Stimulated activated CD8-positive, alpha-beta memory T cell treated with anti-CD3 and anti-CD28 coated beads, Interleukin-4, amount 100 ng/mL, for 48 hours (primary cell): ENCODE measurements at regions not wholly inside any gene's neighbourhood (a gene's known extent, or its start where the extent isn't known, plus 50 kb on each side); places are given as distances from the start of the nearest gene placed in this dataset.

ENCODE experiments used
- DNase-seq: peaks from one replicate; pipeline ENCODE4 v3.0.0-alpha.2; 2020

DNA sequence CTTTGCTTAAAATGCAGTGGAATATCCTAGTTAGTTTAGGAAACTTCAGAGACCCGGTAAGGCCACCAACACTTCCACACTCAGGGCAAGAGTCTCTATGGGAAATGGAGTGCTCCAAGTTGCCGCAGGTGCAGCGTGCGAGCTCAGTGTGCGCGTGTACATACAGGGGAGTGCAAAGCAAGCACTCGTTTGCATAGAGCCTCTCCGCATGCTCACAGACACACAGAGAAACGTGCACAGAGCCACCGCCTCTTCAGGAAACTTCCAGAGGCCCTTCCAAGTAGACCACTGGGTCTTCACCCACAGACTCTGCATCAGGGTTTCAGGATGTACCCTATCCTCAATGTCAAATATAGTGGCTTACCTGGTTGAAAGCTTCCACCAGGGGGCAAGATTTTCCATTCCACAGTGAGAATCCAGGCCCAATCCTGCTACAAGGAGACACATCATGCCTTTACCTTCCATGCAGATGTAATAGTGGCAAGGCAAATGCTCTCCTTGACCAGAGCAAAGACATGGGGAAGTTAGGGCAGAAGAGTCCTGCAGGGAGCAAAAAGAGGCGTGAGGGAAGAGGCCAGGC lies 513.0 kb upstream of the MYT1L start:
- no peak for DNase-seq

DNA sequence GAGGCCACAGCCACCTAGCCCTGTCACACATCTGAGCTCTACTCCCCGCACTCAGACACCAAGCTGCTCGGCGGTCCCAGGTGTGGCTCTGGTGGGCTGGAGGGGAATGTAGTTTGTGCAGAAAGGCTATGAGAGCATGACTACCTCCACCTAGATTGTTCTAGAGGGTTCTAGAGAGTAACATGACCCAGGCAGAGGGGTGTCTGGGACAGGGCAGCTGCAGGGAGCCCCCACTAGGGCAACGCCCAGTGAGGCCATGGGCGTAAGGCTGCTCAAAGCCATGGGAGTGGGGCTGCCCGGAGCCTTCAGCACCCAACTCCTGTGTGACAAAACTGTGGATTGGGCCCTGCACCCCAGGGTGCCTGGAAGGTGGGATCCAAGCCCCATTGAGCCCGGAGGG lies 511.4 kb upstream of the MYT1L start:
- DNase-seq: peak; percentile 6

DNA sequence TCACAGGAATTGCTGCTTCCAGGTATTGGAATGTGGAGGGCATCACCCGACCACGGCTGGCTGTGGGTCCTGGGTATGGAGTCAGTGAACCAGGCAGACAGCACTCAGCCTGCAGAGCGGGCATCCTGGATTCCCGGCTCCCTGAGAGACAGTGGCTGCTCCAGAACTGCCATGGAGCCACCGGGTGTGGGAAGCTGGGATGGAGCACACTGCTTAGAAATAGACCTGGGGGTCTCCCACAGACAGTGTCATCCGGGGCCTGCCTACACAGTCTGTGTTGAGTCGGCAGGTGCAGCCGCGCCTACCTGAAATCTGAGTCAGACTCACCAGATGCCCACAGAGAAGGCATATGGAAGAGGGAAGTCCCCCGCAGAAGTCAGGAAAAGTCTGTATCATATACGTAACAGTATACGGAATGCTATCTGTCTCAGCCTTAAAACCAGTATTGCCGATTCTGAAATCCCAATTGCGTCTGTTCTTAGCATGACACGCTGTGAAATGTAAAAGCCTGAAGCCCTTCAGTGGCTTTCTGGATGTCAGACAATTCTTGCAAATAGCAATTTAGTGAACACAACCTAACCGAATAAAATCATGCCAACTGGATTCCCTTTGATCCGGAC lies 509.7 kb upstream of the MYT1L start:
- DNase-seq: peak; percentile 8

DNA sequence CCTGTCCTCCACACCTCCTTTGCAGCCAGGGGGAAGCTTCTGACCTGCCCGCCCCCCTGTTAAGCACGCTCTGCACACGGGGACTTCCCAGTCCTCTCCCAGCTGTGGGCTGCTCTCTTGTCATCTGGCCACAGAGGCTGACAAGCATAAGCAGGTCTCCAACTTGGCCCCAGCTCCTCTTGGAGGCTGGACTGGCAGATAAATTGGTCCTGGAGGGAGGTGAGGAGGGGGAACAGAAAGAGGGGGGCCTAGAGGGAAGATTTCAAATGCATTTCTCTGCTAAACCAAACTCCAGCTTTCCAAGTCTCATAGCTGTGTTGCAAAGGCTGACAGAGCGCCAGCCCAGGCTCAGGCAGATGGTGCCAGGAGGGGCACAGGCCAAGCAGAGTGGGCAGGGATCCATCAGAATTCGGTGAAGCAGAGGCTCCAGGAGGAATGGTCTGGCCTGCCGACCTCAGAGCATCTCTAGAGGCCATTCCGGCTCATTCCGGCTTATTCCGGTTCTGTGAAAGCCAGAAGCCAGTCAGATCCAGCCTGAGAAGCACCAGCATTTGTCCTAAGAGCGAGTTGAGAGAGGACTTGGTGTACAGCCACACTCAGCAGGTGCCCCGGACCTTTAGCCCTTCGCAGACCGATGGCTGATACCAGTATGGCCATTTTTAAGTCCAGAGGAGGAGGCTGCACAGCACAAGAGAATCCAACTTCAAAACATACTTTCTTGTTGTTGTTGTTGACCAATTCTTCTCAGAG lies 508.9 kb upstream of the MYT1L start:
- peak; percentile 9 for DNase-seq

DNA sequence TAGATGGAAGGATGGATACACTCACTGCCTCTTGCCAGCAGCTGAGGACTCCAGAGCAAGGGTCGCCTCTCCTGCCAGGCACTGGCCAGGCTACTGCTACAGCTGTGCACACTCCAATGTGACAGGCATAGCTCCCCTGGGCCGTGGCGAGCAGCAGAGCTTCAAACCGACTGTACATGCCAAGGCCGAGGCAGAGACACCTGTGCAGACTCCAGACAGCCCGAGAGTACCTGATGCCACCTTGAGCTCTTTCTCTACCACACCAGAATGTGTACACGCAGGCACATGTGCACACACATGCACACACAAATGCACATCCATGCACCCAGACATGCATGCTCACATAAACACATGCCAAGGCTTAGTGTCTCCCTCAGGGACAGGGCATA lies 508.3 kb upstream of the MYT1L start:
- no peak for DNase-seq

DNA sequence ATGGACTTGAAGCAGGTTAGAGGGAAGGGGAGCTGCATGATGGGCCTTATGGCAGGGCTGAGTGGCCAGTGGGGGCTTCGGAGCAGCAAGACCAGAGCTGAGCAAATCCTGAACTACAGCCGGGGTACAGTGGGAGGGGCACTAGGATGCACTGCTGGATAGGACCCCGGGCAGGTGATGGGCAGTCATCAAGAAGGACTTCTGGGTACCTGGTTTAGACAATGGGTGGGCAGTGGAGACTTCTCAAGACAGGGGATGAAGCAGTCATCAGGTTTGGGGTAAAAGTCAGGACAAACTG lies 507.4 kb upstream of the MYT1L start:
- DNase-seq: peak; percentile 3

DNA sequence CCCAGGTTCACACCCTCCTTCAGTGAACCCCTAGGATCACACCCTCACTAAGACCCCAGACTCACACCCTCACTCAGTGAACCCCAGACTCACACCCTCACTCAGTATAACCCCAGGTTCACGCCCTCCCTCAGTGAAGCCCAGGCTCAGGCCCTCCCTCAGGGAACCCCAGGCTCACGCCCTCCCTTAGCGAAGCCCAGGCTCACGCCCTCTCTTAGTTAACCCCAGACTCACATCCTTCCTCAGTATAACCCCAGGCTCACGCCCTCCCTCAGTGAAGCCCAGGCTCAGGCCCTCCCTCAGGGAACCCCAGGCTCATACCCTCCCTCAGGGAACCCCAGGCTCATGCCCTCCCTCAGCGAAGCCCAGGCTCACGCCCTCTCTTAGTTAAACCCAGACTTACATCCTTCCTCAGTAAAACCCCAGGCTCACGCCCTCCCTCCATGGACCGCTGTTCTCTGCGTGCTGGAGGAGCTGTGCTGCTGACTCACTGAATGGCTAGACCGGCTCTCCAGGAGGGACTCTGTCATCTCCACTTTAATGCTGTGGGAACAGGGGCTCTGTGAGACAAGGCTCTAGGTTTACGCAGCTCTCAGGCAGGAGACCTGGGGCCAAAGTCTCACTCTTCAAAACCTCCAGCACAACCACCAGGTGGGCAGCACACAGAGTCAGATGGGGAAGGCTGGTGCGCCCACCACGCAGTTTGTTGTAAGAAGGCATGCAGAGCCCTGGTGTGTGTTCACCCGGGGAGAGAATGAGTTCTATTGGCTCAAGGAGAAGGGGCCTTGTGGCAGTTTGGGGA lies 506.9 kb upstream of the MYT1L start:
- no peak for DNase-seq

DNA sequence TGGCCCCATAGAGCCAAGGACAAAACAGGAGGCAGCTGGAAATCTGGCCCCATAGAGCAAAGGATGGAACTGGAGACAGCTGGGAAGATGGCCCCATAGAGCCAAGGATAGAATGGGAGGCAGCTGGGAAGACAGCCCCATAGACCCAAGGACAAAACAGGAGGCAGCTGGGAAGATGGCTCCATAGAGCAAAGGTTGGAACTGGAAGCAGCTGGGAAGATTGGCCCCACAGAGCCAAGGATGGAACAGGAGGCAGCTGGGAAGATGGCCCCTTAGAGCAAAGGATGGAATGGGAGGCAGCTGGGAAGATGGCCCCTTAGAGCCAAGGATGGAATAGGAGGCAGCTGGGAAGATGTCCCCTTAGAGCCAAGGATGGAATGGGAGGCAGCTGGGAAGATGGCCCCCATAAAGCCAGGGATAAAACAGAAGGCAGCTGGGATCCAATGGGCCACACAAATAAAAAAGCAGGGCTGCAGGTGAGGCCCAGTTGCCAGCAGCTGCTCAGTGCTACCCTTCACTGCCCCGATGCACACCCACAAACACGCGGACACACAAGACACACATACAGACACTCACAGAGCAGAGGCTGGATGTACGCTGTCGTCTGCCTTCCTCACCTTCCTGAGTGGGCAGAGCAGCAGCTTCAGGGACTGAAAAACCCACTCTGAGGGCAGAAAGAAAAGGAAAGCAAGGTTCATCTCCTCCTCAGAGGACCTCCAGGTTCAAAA lies 505.4 kb upstream of the MYT1L start:
- no peak for DNase-seq

DNA sequence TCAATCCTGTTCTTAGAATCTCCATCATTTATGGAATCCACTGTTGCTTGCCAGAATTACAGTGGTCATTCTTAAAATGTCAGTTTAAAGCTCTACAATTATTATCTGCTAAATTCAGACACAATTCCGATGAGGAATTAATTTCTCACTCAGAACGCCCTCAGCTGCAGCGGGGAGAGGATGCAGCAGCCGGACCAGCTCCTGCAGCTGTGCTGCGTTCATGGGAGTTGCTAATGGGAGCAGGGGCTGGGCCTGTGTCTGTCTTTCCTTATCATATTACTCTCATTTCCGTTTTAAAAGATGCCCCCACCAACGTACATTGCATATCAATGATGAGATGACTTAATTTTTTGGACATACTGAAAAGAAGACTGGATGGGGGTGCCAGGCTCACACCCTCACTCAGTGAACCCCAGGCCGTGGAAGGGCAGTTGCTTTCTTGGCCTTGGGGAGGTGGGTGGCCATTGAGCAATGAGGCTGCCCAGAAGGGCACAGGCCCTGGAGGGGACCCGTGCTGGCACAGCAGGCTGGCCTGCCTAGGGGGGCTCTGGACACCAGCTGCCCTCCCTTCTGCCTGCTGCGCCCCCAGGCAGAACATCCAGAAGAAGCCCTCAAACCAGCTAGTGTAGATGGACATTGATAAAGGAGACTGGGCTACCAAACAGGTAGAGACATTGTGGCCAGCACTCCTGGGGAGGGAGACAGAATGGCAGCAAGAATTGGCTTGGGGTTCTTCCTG lies 503.6 kb upstream of the MYT1L start:
- no peak for DNase-seq

DNA sequence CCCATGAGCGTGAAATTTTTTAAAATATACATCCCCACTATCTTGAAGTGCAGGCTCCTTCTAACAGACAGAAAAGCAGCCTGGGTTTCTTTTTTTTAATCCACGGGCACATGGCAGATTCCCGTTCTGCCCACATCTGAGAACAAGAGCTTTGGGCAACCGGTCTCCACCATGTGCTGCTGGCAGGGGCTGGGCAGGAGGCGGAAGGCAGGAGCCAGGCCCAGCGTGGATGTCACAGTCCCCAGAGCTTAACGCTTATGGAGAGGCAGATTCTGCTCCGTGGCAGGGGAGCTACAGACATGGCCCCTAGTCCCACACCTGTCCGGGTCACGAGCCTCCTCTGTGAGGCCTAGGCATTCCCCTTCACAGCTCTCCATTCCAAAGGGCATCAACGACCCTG lies 503.0 kb upstream of the MYT1L start:
- DNase-seq: no peak

DNA sequence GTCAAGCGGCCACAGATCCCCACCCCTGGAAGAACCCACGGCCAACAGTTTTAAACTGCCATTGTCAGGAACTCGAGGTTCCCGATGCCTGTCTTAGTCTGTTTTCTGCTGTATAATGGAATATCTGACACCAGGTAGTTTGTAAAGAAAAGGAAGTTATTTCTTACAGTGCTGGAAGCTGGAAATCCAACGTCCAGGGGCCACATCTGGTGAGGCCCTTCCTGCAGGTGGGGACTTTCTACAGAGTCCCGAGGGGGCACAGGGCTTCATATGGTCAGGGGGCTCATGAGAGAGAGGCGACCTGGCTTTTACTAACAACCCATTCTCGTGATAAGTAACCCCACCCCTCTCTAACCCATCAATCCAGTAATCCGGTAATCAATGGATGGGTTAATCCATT lies 501.6 kb upstream of the MYT1L start:
- DNase-seq: no peak

DNA sequence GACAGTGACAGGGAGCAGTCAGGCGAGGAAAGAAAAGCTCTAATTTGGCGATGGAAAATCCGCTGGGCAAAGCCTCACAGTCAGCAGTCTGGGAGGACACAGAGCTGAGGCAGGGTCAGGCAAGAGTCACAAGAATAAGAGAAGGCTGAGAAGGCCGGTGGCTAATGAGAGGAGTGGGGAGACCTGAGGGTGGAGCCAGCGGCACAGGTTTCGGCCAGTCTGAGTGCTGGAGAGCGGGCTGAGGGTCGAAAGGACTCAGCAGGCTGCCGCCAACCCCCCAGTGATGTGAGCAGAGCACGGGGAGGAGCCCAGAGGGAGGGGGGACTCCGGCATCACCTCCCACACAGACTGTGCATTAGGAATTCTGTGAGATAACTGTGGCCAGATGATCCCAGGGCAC lies 500.6 kb upstream of the MYT1L start:
- DNase-seq: no peak

DNA sequence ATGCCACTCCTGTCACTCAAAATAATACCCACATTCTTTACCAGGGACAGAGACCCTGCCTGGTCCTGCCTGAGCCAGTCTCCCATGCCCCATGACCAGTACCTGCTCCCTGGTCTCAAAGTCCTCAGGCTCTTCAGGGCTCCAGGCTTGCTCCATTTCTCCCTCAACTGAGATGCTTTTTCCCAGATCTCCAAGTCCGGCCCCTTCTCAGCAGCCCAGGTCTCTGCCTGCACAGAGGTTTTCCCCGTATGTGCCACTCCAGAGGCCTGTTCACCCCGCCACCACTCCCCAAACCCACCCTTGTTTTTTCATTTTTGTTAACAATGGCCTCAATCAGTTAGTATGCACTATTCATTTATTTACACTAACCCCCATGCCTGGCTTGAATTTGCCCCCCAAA lies 499.5 kb upstream of the MYT1L start:
- DNase-seq: no peak

DNA sequence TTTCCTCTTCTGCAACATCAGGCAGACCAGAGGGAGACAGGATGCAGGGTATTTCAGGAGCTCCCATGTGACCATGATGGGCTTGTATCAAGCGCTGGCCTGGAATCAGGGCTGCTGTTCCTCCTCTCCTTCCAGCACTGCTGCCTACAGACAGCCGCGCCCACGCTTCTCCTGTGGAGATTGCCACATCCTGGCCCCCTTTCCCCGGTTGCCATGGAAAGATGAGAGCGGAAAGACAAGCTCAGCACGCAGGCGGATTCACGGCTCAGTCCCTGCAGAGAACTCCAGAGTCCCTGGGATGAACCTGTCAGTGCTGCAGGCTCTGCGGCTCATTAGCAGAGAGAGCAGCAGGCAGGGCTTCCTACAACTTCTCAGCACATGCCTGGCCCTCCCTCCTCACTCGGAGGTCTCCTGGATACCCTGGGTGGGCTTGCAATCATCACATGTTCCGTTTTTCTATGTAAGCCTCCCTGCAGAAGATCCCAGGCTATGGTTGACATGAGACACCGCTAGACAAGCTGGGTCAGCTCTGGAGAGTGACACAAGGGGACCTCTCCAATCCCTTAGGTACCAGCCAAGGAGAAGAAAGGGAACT lies 497.8 kb upstream of the MYT1L start:
- DNase-seq: no peak

DNA sequence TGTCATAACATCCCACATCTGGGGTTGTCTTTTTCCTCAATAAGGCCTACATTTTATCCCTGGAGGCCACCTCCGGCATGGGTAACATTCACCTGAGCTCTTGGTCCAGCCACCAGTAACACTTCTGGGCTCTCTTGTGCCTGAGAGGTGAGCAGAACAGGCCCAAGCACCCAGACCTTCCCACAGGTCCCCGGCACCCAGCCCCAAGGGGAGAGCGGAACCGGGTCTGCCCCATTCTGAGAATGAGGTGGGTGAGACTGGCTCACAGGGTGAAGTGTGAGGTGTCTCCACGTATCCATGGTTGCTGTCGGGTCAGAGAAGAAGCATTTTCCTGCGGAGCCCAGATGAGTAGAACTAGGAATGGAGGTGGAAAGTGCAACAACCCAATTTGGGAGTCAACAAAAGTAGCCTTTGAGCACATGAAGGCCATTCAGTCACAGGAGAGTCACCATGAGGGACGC lies 496.7 kb upstream of the MYT1L start:
- no peak for DNase-seq

DNA sequence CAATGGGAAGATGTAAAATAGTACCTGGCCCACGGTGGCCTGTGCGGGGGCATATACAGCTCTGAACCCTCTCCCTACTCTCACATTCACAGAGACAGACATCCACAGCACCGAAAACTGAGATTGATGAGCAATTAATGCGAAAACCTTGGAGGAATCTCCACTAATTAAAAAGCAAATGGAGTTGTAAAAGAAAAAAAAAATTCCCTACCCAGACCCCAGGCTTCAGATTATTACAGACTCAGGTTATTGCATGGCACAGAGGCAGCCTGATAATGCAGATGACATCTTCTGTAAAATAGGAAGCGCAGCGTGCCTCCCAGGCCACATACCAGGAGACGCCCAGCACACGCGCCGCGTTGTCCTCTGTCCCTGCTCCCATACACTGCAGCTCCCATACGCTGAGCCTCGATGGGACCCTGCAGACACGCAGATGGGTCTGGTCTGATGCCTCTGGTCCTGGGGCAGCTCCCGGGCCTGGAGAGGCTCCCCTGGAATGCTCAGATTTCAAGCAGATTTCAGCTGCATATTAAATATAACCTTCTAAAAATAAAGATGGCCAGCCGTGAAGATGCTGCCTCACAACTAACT lies 496.1 kb upstream of the MYT1L start:
- DNase-seq: peak; percentile 9

DNA sequence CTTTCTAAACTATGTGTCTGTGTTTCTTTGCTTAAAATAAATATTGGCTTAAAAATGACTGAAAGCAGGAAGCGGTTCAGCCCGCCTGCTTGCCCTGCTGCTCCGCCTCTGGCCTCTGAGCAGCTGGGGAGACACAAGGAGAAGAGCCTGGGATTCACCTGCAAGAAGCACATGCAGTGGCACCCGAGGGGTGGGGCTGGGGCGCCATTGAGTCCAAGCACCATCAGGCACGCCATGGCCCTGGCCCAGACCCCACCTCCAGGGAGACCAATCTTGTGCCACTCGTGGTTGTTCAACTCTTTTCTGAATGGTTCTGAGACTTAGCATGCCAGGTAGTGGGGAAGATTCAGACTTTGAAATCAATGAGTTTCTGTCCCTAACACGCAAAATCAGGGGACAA lies 495.5 kb upstream of the MYT1L start:
- DNase-seq: no peak

DNA sequence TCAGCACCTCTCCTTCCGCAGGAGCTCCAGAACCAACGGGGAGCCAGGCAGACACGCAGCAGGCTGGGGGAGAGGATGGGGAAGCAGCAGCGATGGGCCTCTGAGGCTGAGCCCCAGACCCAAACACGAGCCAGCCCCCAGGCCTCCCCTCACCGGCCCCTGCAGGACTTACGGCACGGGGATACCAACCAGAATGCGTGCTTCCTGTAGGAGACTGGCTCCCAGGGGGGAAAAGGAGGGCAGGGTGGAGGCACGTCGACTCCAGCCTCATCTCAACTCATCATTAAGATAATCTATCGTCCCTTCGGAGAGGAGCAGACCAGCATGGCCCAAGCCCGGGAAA lies 495.1 kb upstream of the MYT1L start:
- DNase-seq: no peak

DNA sequence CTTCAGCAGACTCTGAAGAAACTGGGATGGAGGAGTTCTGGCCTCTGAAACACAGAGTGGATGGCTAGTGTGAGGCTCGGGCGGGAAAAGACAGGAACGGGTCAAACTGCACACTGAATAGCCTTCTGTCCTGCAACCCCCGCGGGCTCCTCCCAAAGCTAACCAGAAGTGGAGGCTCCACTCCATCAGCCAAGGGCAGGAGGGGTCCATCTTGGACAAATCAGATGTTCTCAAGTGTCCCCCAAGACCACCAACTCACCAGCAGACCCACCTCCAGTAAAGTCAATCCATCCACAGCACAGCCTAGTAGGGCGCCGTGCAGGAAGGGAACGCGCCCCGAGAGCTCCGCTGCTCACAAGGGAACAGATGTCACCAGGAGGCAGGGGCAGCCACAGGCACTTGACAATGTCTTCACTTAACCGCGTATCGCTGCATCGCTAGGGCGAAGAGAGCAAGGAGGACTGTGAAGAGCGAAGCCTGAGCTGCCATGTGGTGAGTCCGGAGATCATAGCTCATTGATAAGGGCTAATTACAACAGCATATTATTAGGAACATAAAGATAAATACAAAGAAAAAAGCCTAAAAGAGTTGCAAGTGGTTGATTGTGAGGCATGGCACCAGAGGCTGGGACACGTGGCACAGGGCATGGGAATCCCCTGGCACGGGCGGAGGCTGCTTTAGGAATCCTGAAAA lies 494.6 kb upstream of the MYT1L start:
- DNase-seq: no peak

DNA sequence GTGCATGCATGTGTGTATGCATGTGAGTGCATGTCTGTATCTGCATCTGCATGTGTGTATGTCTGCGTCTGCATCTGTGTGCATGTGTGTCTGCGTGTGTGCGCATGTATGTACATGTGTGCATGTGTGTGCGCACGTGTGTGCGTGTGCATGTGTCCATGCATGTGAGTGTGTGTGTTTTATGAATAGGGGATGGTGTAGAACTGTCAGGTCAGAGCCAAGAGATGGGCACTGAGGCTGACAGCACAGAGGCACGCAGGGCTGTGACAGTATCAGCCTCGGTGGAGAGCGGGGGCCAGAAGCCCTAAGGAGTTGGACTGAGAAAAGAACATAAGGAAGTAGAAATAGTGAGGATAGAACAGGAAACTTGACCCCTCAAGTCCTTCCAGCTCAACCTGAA lies 494.0 kb upstream of the MYT1L start:
- DNase-seq: no peak

DNA sequence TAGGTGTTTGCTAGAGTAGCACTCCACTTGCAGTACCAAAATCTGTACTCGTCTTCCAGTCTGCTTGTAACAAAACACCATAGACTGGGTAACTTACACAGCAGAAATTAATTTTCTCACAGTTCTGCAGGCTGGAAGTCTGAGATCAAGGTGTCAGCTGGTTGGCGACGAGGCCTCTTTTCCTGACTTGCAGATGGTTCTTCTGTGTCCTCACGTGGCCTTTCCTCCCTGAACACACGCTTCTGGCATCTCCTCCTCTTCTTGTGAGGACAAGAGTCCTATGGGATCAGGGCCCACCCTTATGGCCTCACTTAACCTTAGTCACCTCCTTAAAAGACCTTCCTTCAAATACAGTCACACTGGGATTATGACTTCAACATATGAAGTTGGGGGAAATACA lies 493.5 kb upstream of the MYT1L start:
- DNase-seq: no peak
